Stimulated activated CD8-positive, alpha-beta memory T cell treated with anti-CD3 and anti-CD28 coated beads, Interleukin-4, amount 100 ng/mL, for 1 hour (primary cell): ENCODE measurements at regions not wholly inside any gene's neighbourhood (a gene's known extent, or its start where the extent isn't known, plus 50 kb on each side); places are given as distances from the start of the nearest gene placed in this dataset.

ENCODE experiments used
- DNase-seq, 2 donors: peaks; one replicate each; pipeline ENCODE4 v3.0.0-alpha.2; 2020; ENCODE audit warnings: low read depth in 2 of 2, low spot score in 1 of 2

DNA sequence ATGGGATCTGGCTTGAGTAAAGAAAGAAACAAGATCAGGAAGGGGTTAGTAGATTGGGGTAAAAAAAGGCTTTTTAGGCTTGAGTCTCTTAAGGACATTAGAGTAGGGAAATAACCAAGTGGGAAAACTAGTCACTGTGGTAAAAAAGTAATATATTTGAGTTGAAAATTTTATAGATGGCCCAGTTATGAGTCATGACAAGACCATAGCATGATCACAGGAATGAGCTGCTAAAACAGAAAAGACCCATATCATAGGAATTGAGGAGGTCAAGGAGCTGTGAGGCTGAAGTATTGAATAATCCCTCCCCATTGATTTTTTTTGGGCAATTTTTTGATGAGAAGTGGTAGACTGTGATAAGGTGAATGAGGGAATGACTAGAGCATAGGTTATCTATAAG is 69.2 kb upstream of the TBC1D5 start:
- no peak for DNase-seq

DNA sequence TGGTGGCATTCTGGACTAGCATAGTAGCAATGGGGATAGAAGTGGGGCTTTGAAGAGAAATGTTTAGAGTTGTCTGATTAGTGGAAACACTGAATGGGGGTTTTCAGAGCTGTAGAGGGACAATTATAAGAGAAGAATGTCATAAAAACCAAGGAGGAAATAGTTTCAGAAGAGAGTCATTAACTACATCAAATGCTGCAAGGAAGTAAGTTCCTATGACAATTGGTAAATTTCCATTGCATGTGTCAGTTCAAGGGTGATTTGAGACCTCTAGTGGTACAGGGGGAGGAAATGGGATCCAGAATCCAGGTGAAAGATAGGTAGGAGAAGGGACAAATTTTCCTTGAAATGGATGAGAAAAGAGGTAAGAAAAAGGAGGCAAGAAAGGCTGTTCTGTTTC is 68.3 kb upstream of the TBC1D5 start:
- no peak for DNase-seq

DNA sequence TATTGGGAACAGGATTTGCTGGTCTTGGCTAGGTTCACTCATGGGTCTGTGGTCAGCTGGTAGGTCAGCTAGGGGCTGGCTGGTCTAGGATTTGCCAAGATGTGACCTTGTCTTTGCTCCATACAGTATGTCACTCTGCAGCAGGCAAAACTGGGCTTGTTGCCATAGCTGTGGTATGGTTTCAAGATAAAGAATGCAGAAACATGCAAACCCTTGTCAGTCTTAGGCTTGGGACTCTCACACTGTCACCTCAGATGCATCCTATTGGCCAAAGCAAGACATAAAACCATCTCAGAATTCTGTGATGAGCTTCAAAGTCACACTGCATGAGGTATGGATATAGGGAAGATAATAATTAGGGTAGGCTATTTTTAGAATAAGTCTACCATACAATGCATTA is 66.6 kb upstream of the TBC1D5 start:
- no peak for DNase-seq

DNA sequence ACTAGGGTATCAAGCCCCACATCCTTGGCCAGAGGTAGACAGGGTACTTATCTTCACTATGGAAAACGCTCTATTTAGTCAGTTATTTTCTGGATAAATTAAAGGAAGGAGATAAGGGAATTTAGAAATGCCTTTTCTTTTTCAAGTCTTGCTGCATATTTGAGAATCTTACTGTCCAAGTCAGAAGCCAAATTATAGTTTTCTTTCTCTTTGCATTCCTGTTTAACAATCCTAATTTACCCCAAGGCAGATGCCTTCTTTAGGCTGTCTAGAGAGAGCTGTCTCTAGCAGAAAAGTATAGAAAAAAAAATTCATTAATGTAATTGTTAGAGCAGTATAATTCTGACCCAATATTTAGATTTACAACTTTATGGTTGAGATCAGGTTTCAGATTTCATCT is 64.4 kb upstream of the TBC1D5 start:
- no peak for DNase-seq

DNA sequence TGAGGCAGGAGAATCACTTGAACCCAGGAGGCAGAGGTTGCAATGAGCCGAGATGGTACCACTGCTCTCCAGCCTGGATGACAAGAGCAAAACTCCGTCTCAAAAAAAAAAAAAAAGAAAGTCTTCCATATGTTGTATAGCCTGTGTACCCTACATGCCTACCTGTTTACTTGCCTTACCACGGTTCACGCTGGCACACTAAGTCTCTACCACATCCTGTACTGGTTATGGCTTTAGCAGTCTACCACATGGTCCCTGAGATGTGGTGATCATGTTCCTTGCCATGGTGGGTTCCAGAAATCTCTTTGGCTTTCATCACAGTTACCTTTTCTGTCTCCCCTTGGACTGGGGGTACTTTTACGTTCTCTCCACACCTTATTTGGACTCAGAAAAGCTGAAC is 63.8 kb upstream of the TBC1D5 start:
- DNase-seq: no peak

DNA sequence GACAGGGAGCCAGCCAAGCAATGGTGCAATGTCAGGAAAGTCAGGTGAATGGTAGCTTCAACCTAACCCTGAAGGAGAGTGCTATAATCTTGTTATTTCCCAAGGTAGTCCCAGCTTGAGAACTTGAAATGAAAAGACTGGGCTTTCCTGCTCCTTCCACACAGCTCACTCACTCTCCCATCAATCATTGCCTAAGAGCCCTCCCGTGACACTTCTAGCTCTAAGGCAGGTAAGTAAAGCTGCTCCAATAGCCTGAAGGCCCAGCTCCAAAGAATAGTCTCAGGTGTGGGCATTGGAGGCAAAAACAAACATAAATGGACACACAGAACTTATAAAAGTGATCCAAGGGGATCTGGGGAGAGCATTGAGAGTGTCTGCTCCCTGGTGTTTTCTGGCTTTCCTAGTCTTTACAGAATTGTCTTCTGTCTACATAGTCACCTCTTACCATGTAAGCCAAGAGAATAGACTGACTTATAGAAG is 63.1 kb upstream of the TBC1D5 start:
- no peak for DNase-seq

DNA sequence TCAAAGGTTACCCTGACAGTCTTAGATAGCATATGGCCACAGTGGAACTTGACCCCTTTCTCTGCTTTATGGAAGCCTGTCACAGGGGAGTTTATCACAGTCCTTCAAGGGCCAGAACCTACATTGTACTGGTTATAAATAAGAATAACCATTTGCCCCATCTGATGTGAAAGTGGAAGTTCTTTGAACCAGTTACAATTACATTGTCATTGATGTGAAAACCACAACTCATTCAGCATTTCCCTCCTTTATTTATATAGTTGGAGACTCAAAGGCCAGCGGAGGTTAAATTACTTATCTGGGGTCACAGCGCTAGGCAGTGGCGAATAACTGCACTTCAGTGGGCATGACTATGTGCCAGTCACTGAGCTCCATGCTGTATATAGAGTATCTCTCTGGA is 60.5 kb upstream of the TBC1D5 start:
- no peak for DNase-seq

DNA sequence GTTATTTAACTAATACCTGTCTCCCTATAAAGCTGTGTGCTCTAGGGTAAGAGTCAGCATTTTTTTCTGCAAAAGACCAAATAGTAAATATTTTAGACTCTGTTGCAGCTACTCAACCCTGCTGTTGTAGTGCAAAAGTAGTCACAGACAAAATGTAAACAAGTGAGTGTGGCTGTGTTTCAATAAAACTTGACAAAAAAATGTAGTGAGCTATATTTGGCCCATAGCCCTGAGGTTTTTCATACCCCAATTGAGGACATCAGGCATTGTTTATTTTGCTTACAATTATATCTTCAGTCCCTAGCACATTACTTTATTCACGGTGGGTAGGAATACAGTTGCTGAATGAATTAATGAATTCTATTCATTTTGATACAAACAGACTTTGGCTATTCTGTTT is 58.7 kb upstream of the TBC1D5 start:
- DNase-seq: no peak

DNA sequence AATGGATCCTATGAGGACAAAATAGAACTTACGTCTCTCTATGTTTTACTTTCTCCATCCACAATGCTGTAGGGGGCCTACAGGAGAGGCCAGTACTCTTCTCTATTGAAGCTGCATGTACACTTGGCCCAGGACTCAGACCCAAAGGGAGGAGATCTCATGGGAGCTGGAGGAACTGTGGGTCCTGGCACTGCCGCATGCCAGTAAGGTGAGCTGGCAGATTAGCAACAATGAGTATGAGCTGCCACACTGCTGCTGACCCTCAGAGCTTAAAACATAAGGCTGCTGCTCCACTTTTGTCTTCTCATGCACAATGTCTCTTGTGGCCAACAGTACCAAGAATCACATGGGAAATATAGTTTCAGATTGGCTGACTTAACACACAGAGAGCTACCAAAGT is 57.8 kb upstream of the TBC1D5 start:
- DNase-seq: no peak

DNA sequence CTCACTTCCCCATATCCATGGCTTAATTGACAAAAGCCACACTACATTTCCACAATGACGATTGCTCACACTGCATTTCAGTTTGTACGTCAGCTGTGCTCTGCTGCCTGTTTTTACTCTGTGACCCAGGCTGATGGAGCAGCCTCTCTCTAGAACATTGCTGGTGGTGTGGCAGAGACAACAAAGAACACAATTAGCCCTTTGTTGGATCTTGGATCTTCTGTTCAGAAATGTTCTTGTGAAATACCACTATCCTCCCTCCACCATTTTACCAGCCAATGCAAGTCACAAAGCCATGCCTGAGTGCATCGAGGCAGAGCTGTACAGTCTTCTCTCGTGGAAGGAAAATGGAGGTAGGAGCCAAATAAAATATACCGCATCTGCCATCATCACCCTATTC is 56.9 kb upstream of the TBC1D5 start:
- DNase-seq: no peak

DNA sequence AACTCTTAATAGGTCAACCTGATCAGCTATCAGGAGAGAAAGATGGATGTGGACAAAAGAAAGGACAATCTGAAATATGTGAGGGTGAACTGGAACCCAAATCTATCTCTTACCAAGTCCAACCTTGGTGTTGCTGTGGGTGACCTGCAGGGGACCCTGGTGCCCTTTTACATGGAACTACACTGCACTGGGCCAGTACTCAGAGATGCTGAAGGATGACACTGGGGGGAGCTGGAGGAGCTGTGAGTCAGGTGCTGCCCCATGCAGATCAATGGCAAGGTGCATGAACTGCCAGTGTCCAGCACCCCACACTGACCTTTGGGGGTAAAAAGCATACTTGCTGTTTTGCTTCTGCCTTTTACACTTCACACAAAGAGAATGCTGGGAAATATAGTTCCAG is 55.6 kb upstream of the TBC1D5 start:
- DNase-seq: no peak

DNA sequence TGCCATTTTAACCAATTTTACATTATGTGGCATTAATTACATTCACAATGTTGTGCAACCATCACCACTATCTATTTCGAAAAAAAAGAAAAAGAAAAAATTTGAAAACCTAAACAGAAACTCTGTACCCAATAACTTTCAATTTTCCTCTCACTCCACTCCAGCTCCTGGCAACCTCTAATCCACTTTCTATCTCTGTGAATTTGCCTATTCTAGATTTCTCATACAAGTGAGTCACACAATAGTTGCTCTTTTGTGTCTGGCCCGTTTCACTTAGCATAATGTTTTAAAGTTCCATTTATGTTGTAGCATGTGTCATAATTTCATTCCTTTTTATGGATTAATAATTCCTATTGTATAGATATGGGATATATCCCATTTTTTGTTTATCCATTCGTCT is 53.3 kb upstream of the TBC1D5 start:
- DNase-seq: no peak

DNA sequence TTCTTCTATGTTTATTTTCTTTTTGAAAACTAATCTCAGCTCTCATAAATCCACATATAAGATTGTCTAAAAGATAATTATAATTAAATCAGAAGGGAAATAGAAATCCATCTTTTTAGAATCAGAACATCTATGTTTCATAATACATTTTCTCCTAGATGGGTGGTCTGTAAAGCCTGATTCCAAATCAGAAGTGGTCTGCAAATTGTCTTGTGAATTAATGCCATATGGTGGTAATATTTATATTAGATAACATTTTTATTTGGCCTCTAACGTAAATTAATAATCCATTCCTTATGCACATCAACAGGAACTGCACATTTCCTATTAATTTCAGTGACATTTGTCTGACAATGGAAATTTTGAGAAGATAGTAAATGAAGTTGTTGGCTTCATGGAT is 52.8 kb upstream of the TBC1D5 start:
- no peak for DNase-seq

DNA sequence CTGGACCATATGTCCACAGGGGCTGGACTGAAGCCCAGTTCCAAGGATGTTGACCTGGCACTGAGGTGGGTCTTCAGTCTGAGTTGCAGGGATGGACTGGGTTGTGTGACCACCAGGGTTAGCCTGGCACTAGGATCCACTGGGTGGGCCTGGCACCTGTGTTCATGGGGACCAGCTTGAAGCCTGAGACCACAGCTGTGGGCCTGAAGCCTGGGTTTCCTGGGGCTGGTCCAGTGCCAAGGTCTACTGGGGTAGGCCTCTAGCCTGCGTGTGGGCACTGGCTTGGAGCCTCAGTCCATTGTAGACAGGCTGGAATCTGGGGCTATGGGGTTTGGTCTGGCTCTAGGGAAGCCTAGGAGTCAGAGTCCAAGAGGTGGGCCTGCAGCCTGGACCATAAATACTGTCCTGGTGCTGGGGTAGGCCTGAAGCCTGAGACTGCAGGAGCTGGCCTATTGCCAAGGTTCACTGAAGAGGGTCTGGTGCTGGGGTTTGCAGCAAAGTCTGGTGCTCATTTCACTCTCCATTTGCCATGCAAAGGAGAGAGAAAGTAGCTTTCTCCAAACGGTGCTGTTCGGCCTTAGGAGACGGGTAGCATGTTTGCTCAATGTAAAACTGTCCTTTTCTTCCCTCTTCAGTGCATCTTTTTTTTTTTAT is 51.2 kb upstream of the TBC1D5 start:
- no peak for DNase-seq
